H9 (cell line): ENCODE measurements at regions not wholly inside any gene's neighbourhood (a gene's known extent, or its start where the extent isn't known, plus 50 kb on each side); places are given as distances from the start of the nearest gene placed in this dataset.

Experiments used
- DNase-seq: peaks from one replicate; pipeline ENCODE4 v3.0.0-alpha.2; 2017
- H2AFZ ChIP-seq: one replicate; pipeline ENCODE4 v1.6.1; 2013; ENCODE audit warnings: mild to moderate bottlenecking, low read length, control low read depth, moderate library complexity
- H2AK5ac ChIP-seq: 2 replicates; pipeline ENCODE4 v1.6.1; 2013; ENCODE audit warnings: low read length, control low read depth, mixed read lengths; ENCODE audit not compliant: insufficient read length
- H2BK120ac ChIP-seq: one replicate; pipeline ENCODE4 v1.6.1; 2013; ENCODE audit warnings: low read depth, mild to moderate bottlenecking, low read length, control low read depth, inconsistent platforms; ENCODE audit not compliant: poor library complexity, severe bottlenecking
- H2BK12ac ChIP-seq: 2 replicates; pipeline ENCODE4 v1.6.1; 2013; ENCODE audit warnings: low read length, control low read depth, mixed read lengths, low read depth; ENCODE audit not compliant: insufficient read length
- H2BK15ac ChIP-seq: 2 replicates; pipeline ENCODE4 v1.6.1; 2013; ENCODE audit warnings: low read depth, low read length, control low read depth
- H2BK20ac ChIP-seq: one replicate; pipeline ENCODE4 v1.6.1; 2013; ENCODE audit warnings: low read depth, mild to moderate bottlenecking, low read length, control low read depth, inconsistent platforms; ENCODE audit not compliant: poor library complexity, severe bottlenecking
- H2BK5ac ChIP-seq: 2 replicates; pipeline ENCODE4 v1.6.1; 2013; ENCODE audit warnings: low read length, control low read depth, mixed read lengths; ENCODE audit not compliant: insufficient read length
- H3K14ac ChIP-seq: 2 replicates; pipeline ENCODE4 v1.6.1; 2013; ENCODE audit warnings: low read length, control low read depth; ENCODE audit not compliant: insufficient read depth
- H3K18ac ChIP-seq: 2 replicates; pipeline ENCODE4 v1.6.1; 2013; ENCODE audit warnings: low read depth, mild to moderate bottlenecking, mixed read lengths, low read length, control low read depth; ENCODE audit not compliant: insufficient read length
- H3K23ac ChIP-seq: 2 replicates; pipeline ENCODE4 v1.6.1; 2013; ENCODE audit warnings: low read length, control low read depth, mixed read lengths, low read depth; ENCODE audit not compliant: insufficient read length
- H3K23me2 ChIP-seq: 2 replicates; pipeline ENCODE4 v1.6.1; 2013; ENCODE audit warnings: low read depth, mild to moderate bottlenecking, mixed read lengths, low read length, control low read depth; ENCODE audit not compliant: insufficient read length, poor library complexity, severe bottlenecking
- H3K27ac ChIP-seq: 2 replicates; pipeline ENCODE4 v1.5.1; 2013; ENCODE audit warnings: low read length, control low read depth, mixed read lengths, low read depth; ENCODE audit not compliant: insufficient read length
- H3K27me3 ChIP-seq: 2 replicates; pipeline ENCODE4 v1.6.1; 2013; ENCODE audit warnings: low read length, control low read depth, inconsistent platforms; ENCODE audit not compliant: insufficient read depth
- H3K4ac ChIP-seq: 2 replicates; pipeline ENCODE4 v1.6.1; 2013; ENCODE audit warnings: low read depth, mild to moderate bottlenecking, control low read depth, inconsistent platforms, low read length, moderate library complexity
- H3K4me1 ChIP-seq: 2 replicates; pipeline ENCODE4 v1.6.1; 2013; ENCODE audit warnings: low read length, control low read depth, inconsistent platforms; ENCODE audit not compliant: insufficient read depth
- H3K4me2 ChIP-seq: 2 replicates; pipeline ENCODE4 v1.6.1; 2013; ENCODE audit warnings: low read length, control low read depth, mixed read lengths; ENCODE audit not compliant: insufficient read length, insufficient read depth
- H3K56ac ChIP-seq: 2 replicates; pipeline ENCODE4 v1.6.1; 2013; ENCODE audit warnings: low read depth, mild to moderate bottlenecking, mixed read lengths, low read length, control low read depth; ENCODE audit not compliant: insufficient read length
- H3K79me1 ChIP-seq: 2 replicates; pipeline ENCODE4 v1.6.1; 2013; ENCODE audit warnings: low read depth, mild to moderate bottlenecking, moderate library complexity, low read length, control low read depth, inconsistent platforms; ENCODE audit not compliant: insufficient read depth, poor library complexity, severe bottlenecking
- H3K79me2 ChIP-seq: 2 replicates; pipeline ENCODE4 v1.6.1; 2013; ENCODE audit warnings: low read length, control low read depth, inconsistent platforms; ENCODE audit not compliant: insufficient read depth
- H3K9ac ChIP-seq: 2 replicates; pipeline ENCODE4 v1.6.1; 2013; ENCODE audit warnings: low read length, control low read depth, mixed read lengths; ENCODE audit not compliant: insufficient read length; ENCODE audit errors: extremely low read depth
- H3K9me3 ChIP-seq: one replicate; pipeline ENCODE4 v1.6.1; 2013; ENCODE audit warnings: low read depth, low read length, inconsistent platforms; ENCODE audit not compliant: control insufficient read depth
- H3T11ph ChIP-seq: one replicate; pipeline ENCODE4 v1.6.1; 2013; ENCODE audit warnings: mild to moderate bottlenecking, low read length, control low read depth, inconsistent platforms
- H4K20me1 ChIP-seq: one replicate; pipeline ENCODE4 v1.6.1; 2013; ENCODE audit not compliant: control insufficient read depth, insufficient read length, insufficient read depth
- H4K5ac ChIP-seq: 2 replicates; pipeline ENCODE4 v1.6.1; 2013; ENCODE audit warnings: low read depth, mild to moderate bottlenecking, mixed read lengths, low read length, control low read depth; ENCODE audit not compliant: insufficient read length
- H4K8ac ChIP-seq: replicated peaks from 2 replicates; pipeline ENCODE4 v1.6.1; 2013; ENCODE audit warnings: low read length, control low read depth, mixed read lengths, low read depth; ENCODE audit not compliant: insufficient read length
- H4K91ac ChIP-seq: 2 replicates; pipeline ENCODE4 v1.6.1; 2013; ENCODE audit warnings: low read depth, mild to moderate bottlenecking, moderate library complexity, mixed read lengths, low read length, control low read depth; ENCODE audit not compliant: insufficient read length
- H3K27ac Mint-ChIP-seq, 3 experiments: 2 replicates in 2 of 3; 3 replicates in 1 of 3; pipeline ENCODE4 v1.8.0; 2020 to 2021; ENCODE audit warnings: mixed read lengths in 3 of 3, mild to moderate bottlenecking in 1 of 3, moderate library complexity in 1 of 3
- H3K27me3 Mint-ChIP-seq: 2 replicates; pipeline ENCODE4 v1.8.0; 2021; ENCODE audit warnings: low read depth, mild to moderate bottlenecking, moderate library complexity, mixed read lengths
- H3K36me3 Mint-ChIP-seq, 3 experiments: 2 replicates in 2 of 3; 3 replicates in 1 of 3; pipeline ENCODE4 v1.8.0; 2020 to 2021; ENCODE audit warnings: low read depth in 3 of 3, mixed read lengths in 3 of 3; ENCODE audit not compliant: insufficient read depth in 1 of 3
- H3K4me1 Mint-ChIP-seq, 2 experiments: 2 replicates each; pipeline ENCODE4 v1.8.0; 2020; ENCODE audit warnings: mixed read lengths in 2 of 2
- H3K4me3 Mint-ChIP-seq, 2 experiments: 2 replicates in 1 of 2; 3 replicates in 1 of 2; pipeline ENCODE4 v1.8.0; 2020 to 2021; ENCODE audit warnings: mild to moderate bottlenecking in 2 of 2, mixed read lengths in 2 of 2, moderate library complexity in 1 of 2
- H3K9me3 Mint-ChIP-seq, 2 experiments: 2 replicates in 1 of 2; 3 replicates in 1 of 2; pipeline ENCODE4 v1.8.0; 2020; ENCODE audit warnings: mild to moderate bottlenecking in 2 of 2, mixed read lengths in 2 of 2, moderate library complexity in 1 of 2
- CTCF ChIP-seq: fragments of 200-600 bp; sonication (generic); conservative IDR thresholded peaks from 3 replicates; pipeline ENCODE4 v1.8.0; 2021; ENCODE audit warnings: antibody characterized with exemption, mild to moderate bottlenecking
- WGBS: extraction: QIAGEN DNeasy Blood & Tissue Kit; methylation state at CpG from one replicate; pipeline ENCODE4 v1.1.7; 2013; ENCODE audit warnings: missing lambda C conversion rate, low lambda C conversion rate, mixed read lengths; ENCODE audit not compliant: insufficient read length; ENCODE audit errors: extremely low coverage; 5-methylcytosine and 5-hydroxymethylcytosine counted together

- H3K9me3 Mint-ChIP-seq, result no peaks in the 10 kb centered on the region
- Histone ChIP-seq H3K9ac (no peak overlapping the region), H2BK20ac (no peak overlapping the region), H3K14ac (no peak overlapping the region), H3K23ac (no peak overlapping the region), H3K4me1 (no peaks in the 10 kb centered on the region), H3K27me3 (no peaks in the 10 kb centered on the region), H3K4ac (no peak overlapping the region), H2BK15ac (no peak overlapping the region), H3K9me3 (no peaks in the 10 kb centered on the region), H3K79me2 (no peaks in the 10 kb centered on the region), H4K91ac (no peak overlapping the region), H4K20me1 (no peaks in the 10 kb centered on the region), H3K79me1 (no peaks in the 10 kb centered on the region), H2AK5ac (no peak overlapping the region), H2AFZ (no peak overlapping the region), H2BK120ac (no peak overlapping the region), H3K18ac (no peak overlapping the region), H3T11ph (no peak overlapping the region), H2BK12ac (no peak overlapping the region), H3K23me2 (no peaks in the 10 kb centered on the region), H4K5ac (no peak overlapping the region), H3K56ac (no peak overlapping the region), H2BK5ac (no peak overlapping the region), H3K4me2 (no peak overlapping the region), H3K27ac (no peak overlapping the region), H4K8ac (no peak overlapping the region)
- no peak for TF ChIP-seq CTCF
- no CpG with 5 or more reads among the region's 5 CpGs for WGBS
- DNase-seq, result no peak
- H3K27ac Mint-ChIP-seq, result no peak overlapping the region
- peaks cover 10% of the 10 kb centered on the region in 2 experiments; a peak in 3 of 4 replicates for H3K4me1 Mint-ChIP-seq
- H3K27me3 Mint-ChIP-seq, result no peaks in the 10 kb centered on the region
- H3K4me3 Mint-ChIP-seq, result no peak overlapping the region
- H3K36me3 Mint-ChIP-seq, result peaks cover 9 to 11% (median 9%) of the 10 kb centered on the region in 3 experiments; a peak in 6 of 7 replicates
Observed at GRCh38 chr1:239906394-239906793, 185.3 kb upstream of the FMN2 start.
